ENCODE measurements at regions not wholly inside any gene's neighbourhood (a gene's known extent, or its start where the extent isn't known, plus 50 kb on each side); places are given as distances from the start of the nearest gene placed in this dataset.
A peak's percentile ranks its signal among the peaks of the same experiment; 100 is the strongest.

GRCh38 chr3:42012935-42013690 is 51.2 kb upstream of the ULK4 start:
- peak; percentile 34 for DNase-seq

GRCh38 chr3:42012383-42012934 is 50.6 kb upstream of the ULK4 start:
- DNase-seq: no peak

All from kidney glomerular epithelial cell (primary cell).